ENCODE measurements at regions not wholly inside any gene's neighbourhood (a gene's known extent, or its start where the extent isn't known, plus 50 kb on each side); places are given as distances from the start of the nearest gene placed in this dataset.
"Not testable (repeated sequence)": the region's sequence is repeated elsewhere in the genome, so short reads cannot be mapped to it uniquely, and the experiment has no call there.

GRCh38 chr12:76178452-76178851, 94.0 kb upstream of the NAP1L1 start:
- Histone ChIP-seq H3K4me3 (ENCODE audit: low read length) (no peak overlapping the region), H3K9me3 (replicated peaks; ENCODE audit: insufficient read depth, low read length) (no peaks in the 10 kb centered on the region), H3K79me2 (ENCODE audit: low read length) (no peaks in the 10 kb centered on the region), H3K27ac (ENCODE audit: low read length) (no peak overlapping the region), H3K9ac (ENCODE audit: low read length) (no peak overlapping the region), H2AFZ (ENCODE audit: low read length) (no peak overlapping the region), H3K4me2 (ENCODE audit: low read depth, low read length) (no peak overlapping the region), H3K27me3 (replicated peaks; ENCODE audit: insufficient read depth, low read length) (no peaks in the 10 kb centered on the region), H4K20me1 (ENCODE audit: insufficient read depth, low read length) (no peaks in the 10 kb centered on the region), H3K4me1 (ENCODE audit: low read length) (no peaks in the 10 kb centered on the region), H3F3A (ENCODE audit: insufficient read depth, low read length) (no peaks in the 10 kb centered on the region), H3K36me3 (replicated peaks; ENCODE audit: insufficient read depth, low read length) (no peaks in the 10 kb centered on the region), H3K9me2 (replicated peaks; ENCODE audit: insufficient read depth, low read length) (no peaks in the 10 kb centered on the region)
- TF ChIP-seq CTCF (IDR thresholded peaks at IDR 0.05; ENCODE audit: low read length): no peak
- DNase-seq: no peak

GRCh38 chr12:76177821-76178220, 93.3 kb upstream of the NAP1L1 start:
- Histone ChIP-seq H3K27ac (ENCODE audit: low read length) (no peak overlapping the region), H3F3A (ENCODE audit: insufficient read depth, low read length) (no peaks in the 10 kb centered on the region), H3K9me2 (replicated peaks; ENCODE audit: insufficient read depth, low read length) (no peaks in the 10 kb centered on the region), H3K79me2 (ENCODE audit: low read length) (no peaks in the 10 kb centered on the region), H3K27me3 (replicated peaks; ENCODE audit: insufficient read depth, low read length) (no peaks in the 10 kb centered on the region), H3K9ac (ENCODE audit: low read length) (no peak overlapping the region), H3K4me2 (ENCODE audit: low read depth, low read length) (no peak overlapping the region), H4K20me1 (ENCODE audit: insufficient read depth, low read length) (no peaks in the 10 kb centered on the region), H3K4me1 (ENCODE audit: low read length) (no peaks in the 10 kb centered on the region), H2AFZ (ENCODE audit: low read length) (no peak overlapping the region), H3K9me3 (replicated peaks; ENCODE audit: insufficient read depth, low read length) (no peaks in the 10 kb centered on the region), H3K36me3 (replicated peaks; ENCODE audit: insufficient read depth, low read length) (no peaks in the 10 kb centered on the region), H3K4me3 (ENCODE audit: low read length) (no peak overlapping the region)
- DNase-seq: no peak
- no peak for TF ChIP-seq EZH2phosphoT487 (IDR thresholded peaks at IDR 0.05; ENCODE audit: low read length)
- no peak for TF ChIP-seq EZH2 (optimal IDR thresholded peaks at IDR 0.05; ENCODE audit: low read depth, low read length)
- no peak for TF ChIP-seq CTCF (IDR thresholded peaks at IDR 0.05; ENCODE audit: low read length)

- no peaks in the 10 kb centered on the region for H4K20me1 ChIP-seq (ENCODE audit: insufficient read depth, low read length)
- H3K79me2 ChIP-seq (ENCODE audit: low read length): no peaks in the 10 kb centered on the region
- DNase-seq: no peak
- H3K4me3 ChIP-seq (ENCODE audit: low read length): no peak overlapping the region
- no peak overlapping the region for H3K27ac ChIP-seq (ENCODE audit: low read length)
- H3K9me3 ChIP-seq (replicated peaks; ENCODE audit: insufficient read depth, low read length): no peaks in the 10 kb centered on the region
- no peak for TF ChIP-seq EZH2 (optimal IDR thresholded peaks at IDR 0.05; ENCODE audit: low read depth, low read length)
- TF ChIP-seq CTCF (IDR thresholded peaks at IDR 0.05; ENCODE audit: low read length): no peak
- no peak for TF ChIP-seq EZH2phosphoT487 (IDR thresholded peaks at IDR 0.05; ENCODE audit: low read length)
- no peak overlapping the region for H2AFZ ChIP-seq (ENCODE audit: low read length)
- H3K4me1 ChIP-seq (ENCODE audit: low read length): no peaks in the 10 kb centered on the region
- no peaks in the 10 kb centered on the region for H3K36me3 ChIP-seq (replicated peaks; ENCODE audit: insufficient read depth, low read length)
- no peak overlapping the region for H3K9ac ChIP-seq (ENCODE audit: low read length)
- no peak overlapping the region for H3K4me2 ChIP-seq (ENCODE audit: low read depth, low read length)
- H3F3A ChIP-seq (ENCODE audit: insufficient read depth, low read length): no peaks in the 10 kb centered on the region
- no peaks in the 10 kb centered on the region for H3K9me2 ChIP-seq (replicated peaks; ENCODE audit: insufficient read depth, low read length)
- no peaks in the 10 kb centered on the region for H3K27me3 ChIP-seq (replicated peaks; ENCODE audit: insufficient read depth, low read length)
Observed at GRCh38 chr12:76176940-76177339, 92.5 kb upstream of the NAP1L1 start.

- H3K4me1 ChIP-seq (ENCODE audit: low read length); H3K36me3 ChIP-seq (replicated peaks; ENCODE audit: insufficient read depth, low read length); H3K27me3 ChIP-seq (replicated peaks; ENCODE audit: insufficient read depth, low read length); DNase-seq; H3K4me3 ChIP-seq (ENCODE audit: low read length); H3K9ac ChIP-seq (ENCODE audit: low read length); H3K9me3 ChIP-seq (replicated peaks; ENCODE audit: insufficient read depth, low read length); H3K79me2 ChIP-seq (ENCODE audit: low read length); H4K20me1 ChIP-seq (ENCODE audit: insufficient read depth, low read length); H2AFZ ChIP-seq (ENCODE audit: low read length); H3K9me2 ChIP-seq (replicated peaks; ENCODE audit: insufficient read depth, low read length); H3K27ac ChIP-seq (ENCODE audit: low read length); H3K4me2 ChIP-seq (ENCODE audit: low read depth, low read length); H3F3A ChIP-seq (ENCODE audit: insufficient read depth, low read length): not testable (repeated sequence)
Observed at GRCh38 chr12:76175946-76176345, 91.5 kb upstream of the NAP1L1 start.
